ENCODE measurements at regions not wholly inside any gene's neighbourhood (a gene's known extent, or its start where the extent isn't known, plus 50 kb on each side); places are given as distances from the start of the nearest gene placed in this dataset.

DNA sequence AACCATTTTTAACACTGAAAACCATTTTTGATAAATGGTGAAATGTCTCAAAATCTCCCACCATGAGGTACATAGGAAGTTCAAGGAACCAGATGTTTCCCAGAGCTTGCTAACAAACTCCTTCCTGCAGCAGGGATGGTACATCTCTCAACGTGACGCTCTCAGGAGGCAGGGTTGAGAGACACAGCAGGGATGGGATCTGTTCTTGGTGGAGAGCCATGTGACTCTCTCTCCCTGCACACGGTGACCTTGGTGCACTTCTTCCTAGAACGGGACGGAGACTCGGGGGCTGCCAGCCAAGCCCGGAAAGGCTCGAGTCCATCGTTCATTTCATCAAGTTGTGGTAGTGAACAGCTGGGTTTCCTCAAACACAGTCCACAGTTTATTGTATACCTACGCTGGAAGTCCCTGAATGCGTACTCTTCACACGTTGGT lies 94.2 kb downstream of the FAM50B start:
- Histone ChIP-seq H4K20me1 (ENCODE audit: insufficient read depth) (no peaks in the 10 kb centered on the region), H3K9ac (no peak overlapping the region), H3K4me1 (ENCODE audit: low read depth, poor library complexity, severe bottlenecking) (no peaks in the 10 kb centered on the region), H3K4me3 (IDR thresholded peaks at IDR 0.05; ENCODE audit: insufficient read depth, low read depth, low read length) (no peak overlapping the region), H3K27ac (no peak overlapping the region), H3K4me2 (no peak overlapping the region), H3K27me3 (ENCODE audit: insufficient read depth, low read depth) (no peaks in the 10 kb centered on the region), H2AFZ (ENCODE audit: low read depth) (no peak overlapping the region), H3K79me2 (ENCODE audit: insufficient read depth, low read depth) (no peaks in the 10 kb centered on the region), H3K36me3 (ENCODE audit: insufficient read depth) (no peaks in the 10 kb centered on the region)
- TF ChIP-seq, protein P1, sequence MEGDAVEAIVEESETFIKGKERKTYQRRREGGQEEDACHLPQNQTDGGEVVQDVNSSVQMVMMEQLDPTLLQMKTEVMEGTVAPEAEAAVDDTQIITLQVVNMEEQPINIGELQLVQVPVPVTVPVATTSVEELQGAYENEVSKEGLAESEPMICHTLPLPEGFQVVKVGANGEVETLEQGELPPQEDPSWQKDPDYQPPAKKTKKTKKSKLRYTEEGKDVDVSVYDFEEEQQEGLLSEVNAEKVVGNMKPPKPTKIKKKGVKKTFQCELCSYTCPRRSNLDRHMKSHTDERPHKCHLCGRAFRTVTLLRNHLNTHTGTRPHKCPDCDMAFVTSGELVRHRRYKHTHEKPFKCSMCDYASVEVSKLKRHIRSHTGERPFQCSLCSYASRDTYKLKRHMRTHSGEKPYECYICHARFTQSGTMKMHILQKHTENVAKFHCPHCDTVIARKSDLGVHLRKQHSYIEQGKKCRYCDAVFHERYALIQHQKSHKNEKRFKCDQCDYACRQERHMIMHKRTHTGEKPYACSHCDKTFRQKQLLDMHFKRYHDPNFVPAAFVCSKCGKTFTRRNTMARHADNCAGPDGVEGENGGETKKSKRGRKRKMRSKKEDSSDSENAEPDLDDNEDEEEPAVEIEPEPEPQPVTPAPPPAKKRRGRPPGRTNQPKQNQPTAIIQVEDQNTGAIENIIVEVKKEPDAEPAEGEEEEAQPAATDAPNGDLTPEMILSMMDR (conservative IDR thresholded peaks at IDR 0.05; ENCODE audit: low read depth, low read length): no peak

DNA sequence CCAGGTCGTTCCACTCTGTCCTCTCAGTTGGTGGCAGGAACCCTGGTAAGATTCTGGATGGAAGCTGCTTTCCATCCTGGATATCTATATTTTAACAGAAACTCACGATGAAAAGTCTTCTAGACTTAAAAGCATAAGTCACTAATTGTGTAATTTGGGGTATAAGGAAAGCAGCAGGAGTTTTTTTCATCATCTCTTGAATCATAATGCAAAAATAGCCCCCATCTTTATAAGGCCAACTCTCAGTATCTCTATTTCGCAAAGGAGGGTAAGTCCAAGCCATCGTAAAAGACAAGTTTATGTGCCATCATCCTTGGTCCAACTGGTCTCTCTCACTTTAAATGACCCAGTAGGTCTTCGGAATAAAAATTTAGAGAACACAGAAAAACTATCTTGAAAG lies 95.1 kb downstream of the FAM50B start:
- Histone ChIP-seq H3K27me3 (ENCODE audit: insufficient read depth, low read depth) (no peaks in the 10 kb centered on the region), H3K4me1 (ENCODE audit: low read depth, poor library complexity, severe bottlenecking) (no peaks in the 10 kb centered on the region), H3K9ac (no peak overlapping the region), H3K4me2 (no peak overlapping the region), H3K4me3 (IDR thresholded peaks at IDR 0.05; ENCODE audit: insufficient read depth, low read depth, low read length) (no peak overlapping the region), H4K20me1 (ENCODE audit: insufficient read depth) (no peaks in the 10 kb centered on the region), H2AFZ (ENCODE audit: low read depth) (no peak overlapping the region), H3K79me2 (ENCODE audit: insufficient read depth, low read depth) (no peaks in the 10 kb centered on the region), H3K36me3 (ENCODE audit: insufficient read depth) (no peaks in the 10 kb centered on the region), H3K27ac (no peak overlapping the region)
- TF ChIP-seq, protein P1 (conservative IDR thresholded peaks at IDR 0.05; ENCODE audit: low read depth, low read length): no peak

DNA sequence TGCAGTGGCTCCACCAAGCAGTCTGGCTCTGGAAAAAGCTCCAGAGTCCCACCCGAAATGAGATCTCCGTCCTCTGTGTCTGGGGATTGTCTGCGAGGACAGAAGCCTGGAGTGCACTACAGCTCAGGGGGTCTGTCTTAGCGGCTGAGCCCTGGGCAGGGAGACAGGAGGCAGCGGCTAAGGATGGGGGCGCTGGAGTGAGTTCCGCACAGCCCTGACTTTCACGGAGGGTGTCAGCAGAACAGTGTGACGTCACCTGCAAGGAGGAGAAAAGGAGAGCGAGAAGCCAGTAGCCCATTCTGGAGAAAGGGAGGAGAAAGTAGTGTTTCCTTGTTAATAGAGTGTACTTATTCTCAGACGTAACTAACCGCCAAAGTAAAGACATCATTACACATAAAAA lies 97.6 kb downstream of the FAM50B start:
- Histone ChIP-seq H3K9ac (no peak overlapping the region), H3K27ac (no peak overlapping the region), H3K4me3 (IDR thresholded peaks at IDR 0.05; ENCODE audit: insufficient read depth, low read depth, low read length) (no peak overlapping the region), H3K27me3 (ENCODE audit: insufficient read depth, low read depth) (no peaks in the 10 kb centered on the region), H3K4me1 (ENCODE audit: low read depth, poor library complexity, severe bottlenecking) (no peaks in the 10 kb centered on the region), H3K4me2 (no peak overlapping the region), H3K36me3 (ENCODE audit: insufficient read depth) (no peaks in the 10 kb centered on the region), H4K20me1 (ENCODE audit: insufficient read depth) (no peaks in the 10 kb centered on the region), H2AFZ (ENCODE audit: low read depth) (no peak overlapping the region), H3K79me2 (ENCODE audit: insufficient read depth, low read depth) (no peaks in the 10 kb centered on the region)
- TF ChIP-seq, protein P1 (conservative IDR thresholded peaks at IDR 0.05; ENCODE audit: low read depth, low read length): no peak

DNA sequence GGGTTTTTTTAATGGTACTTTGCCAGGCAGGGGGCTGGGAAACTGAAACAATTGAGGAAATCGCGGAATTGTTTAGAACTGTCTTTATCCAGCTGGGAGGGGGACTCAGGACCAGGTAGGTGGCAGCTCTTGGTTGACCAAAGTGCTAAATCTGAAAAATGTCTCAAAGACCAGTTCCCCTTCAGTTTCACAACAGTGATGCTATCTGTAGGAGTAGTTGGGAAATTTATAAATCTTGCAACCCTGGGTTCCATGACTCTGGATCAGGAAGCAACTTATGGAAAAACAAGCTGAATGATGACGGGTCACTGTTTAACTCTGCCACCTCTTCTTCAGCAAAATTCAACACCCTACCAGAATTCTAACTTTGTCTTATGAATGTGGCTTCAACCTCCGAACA lies 99.7 kb downstream of the FAM50B start:
- H3K27me3 ChIP-seq (ENCODE audit: insufficient read depth, low read depth): no peaks in the 10 kb centered on the region
- H3K9ac ChIP-seq: no peak overlapping the region
- no peaks in the 10 kb centered on the region for H3K79me2 ChIP-seq (ENCODE audit: insufficient read depth, low read depth)
- no peaks in the 10 kb centered on the region for H4K20me1 ChIP-seq (ENCODE audit: insufficient read depth)
- H3K4me3 ChIP-seq (IDR thresholded peaks at IDR 0.05; ENCODE audit: insufficient read depth, low read depth, low read length): no peak overlapping the region
- TF ChIP-seq, protein P1 (conservative IDR thresholded peaks at IDR 0.05; ENCODE audit: low read depth, low read length): no peak
- no peaks in the 10 kb centered on the region for H3K36me3 ChIP-seq (ENCODE audit: insufficient read depth)
- H3K4me2 ChIP-seq: no peak overlapping the region
- no peak overlapping the region for H2AFZ ChIP-seq (ENCODE audit: low read depth)
- no peak overlapping the region for H3K27ac ChIP-seq
- no peaks in the 10 kb centered on the region for H3K4me1 ChIP-seq (ENCODE audit: low read depth, poor library complexity, severe bottlenecking)

Data from KMS-11 (cell line).